Endothelial cell of umbilical vein (primary cell): ENCODE measurements at regions not wholly inside any gene's neighbourhood (a gene's known extent, or its start where the extent isn't known, plus 50 kb on each side); places are given as distances from the start of the nearest gene placed in this dataset.
A peak's percentile ranks its signal among the peaks of the same experiment; 100 is the strongest.

Source experiments
- BruUV-seq: library from RNA; stranded (reverse); fragments of 400-500 nt; replicated peaks from 2 replicates; lab custom pipeline; 2021; lab: Mats Ljungman, UMichigan
- CTCF ChIA-PET: fragments of 300-600, 350-600 bp; sonication (Branson Sonifier 250); formaldehyde crosslinking; loops from one replicate; lab custom pipeline; 2021; ENCODE audit warnings: antibody characterized with exemption, inconsistent platforms; lab: Charles Lee
- POLR2A ChIA-PET: fragments of 300-600, 350-600 bp; sonication (Branson Sonifier 250); formaldehyde crosslinking; loops from one replicate; lab custom pipeline; 2021; ENCODE audit warnings: antibody characterized with exemption, inconsistent platforms; lab: Charles Lee
- DNase-seq: peaks from one replicate; pipeline ENCODE4 v3.0.0-alpha.2; 2011; ENCODE audit warnings: low read depth, low spot score
- FAIRE-seq: peaks from 2 replicates; lab custom pipeline; 2011; peaks lifted over from hg19 to GRCh38; lab: Jason Lieb, UNC
- H2AFZ ChIP-seq: 2 replicates; pipeline ENCODE4 v1.6.0; 2012; ENCODE audit warnings: low read depth, low read length, control low read depth, inconsistent platforms
- H3K27ac ChIP-seq: 2 replicates; pipeline ENCODE4 v1.5.1; 2011; ENCODE audit warnings: low read depth, mild to moderate bottlenecking, control low read depth, low read length, moderate library complexity; ENCODE audit not compliant: insufficient read depth
- H3K27me3 ChIP-seq, 2 experiments: 2 replicates each; pipeline versions ENCODE4 v1.6.0 to v1.6.1; 2011; ENCODE audit warnings: low read length in 2 of 2, mixed read lengths in 1 of 2; ENCODE audit not compliant: control insufficient read depth in 2 of 2, insufficient read depth in 2 of 2
- H3K36me3 ChIP-seq, 2 experiments: 2 replicates in 1 of 2; 3 replicates in 1 of 2; pipeline ENCODE4 v1.5.1; 2011; ENCODE audit warnings: low read length in 2 of 2, mild to moderate bottlenecking in 1 of 2, moderate library complexity in 1 of 2; ENCODE audit not compliant: control insufficient read depth in 2 of 2, insufficient read depth in 2 of 2; ENCODE audit errors: extremely low read depth in 1 of 2
- H3K4me1 ChIP-seq: 3 replicates; pipeline ENCODE4 v1.5.1; 2011; ENCODE audit warnings: mild to moderate bottlenecking, low read length; ENCODE audit not compliant: control insufficient read depth, insufficient read depth; ENCODE audit errors: extremely low read depth
- H3K4me2 ChIP-seq: 2 replicates; pipeline ENCODE4 v1.6.1; 2011; ENCODE audit warnings: low read length, control low read depth, mixed read lengths; ENCODE audit not compliant: insufficient read depth
- H3K4me3 ChIP-seq, 3 experiments: fragments of 200-600 bp in 1 of 3; sonication (generic), shearing (Covaris generic) in 1 of 3; replicated peaks in 1 of 3; 2 replicates each; pipeline ENCODE4 v1.5.1; 2011 to 2016; ENCODE audit warnings: control low read depth in 3 of 3, low read length in 3 of 3, mild to moderate bottlenecking in 2 of 3, inconsistent platforms in 1 of 3, low read depth in 1 of 3, moderate library complexity in 1 of 3; ENCODE audit not compliant: insufficient read depth in 1 of 3
- H3K79me2 ChIP-seq: 2 replicates; pipeline ENCODE4 v1.6.0; 2012; ENCODE audit warnings: low read length, inconsistent platforms; ENCODE audit not compliant: control insufficient read depth, insufficient read depth
- H3K9ac ChIP-seq: replicated peaks from 2 replicates; pipeline ENCODE3; 2011; ENCODE audit warnings: low read length, control low read depth; ENCODE audit not compliant: insufficient read depth; ENCODE audit errors: extremely low read depth
- H3K9me1 ChIP-seq: replicated peaks from 3 replicates; pipeline ENCODE4 v1.6.0; 2011; ENCODE audit warnings: mild to moderate bottlenecking, low read length; ENCODE audit not compliant: control insufficient read depth, insufficient read depth; ENCODE audit errors: extremely low read depth
- H3K9me3 ChIP-seq: replicated peaks from 2 replicates; pipeline ENCODE4 v1.5.1; 2012; ENCODE audit warnings: low read length, inconsistent platforms; ENCODE audit not compliant: control insufficient read depth, insufficient read depth
- H4K20me1 ChIP-seq: replicated peaks from 2 replicates; pipeline ENCODE3; 2011; ENCODE audit warnings: mild to moderate bottlenecking, low read length; ENCODE audit not compliant: control insufficient read depth, insufficient read depth; ENCODE audit errors: extremely low read depth
- EZH2 ChIP-seq: IDR thresholded peaks from 2 replicates; pipeline ENCODE4 v1.6.1; 2012; ENCODE audit warnings: borderline replicate concordance, low read depth, mild to moderate bottlenecking, moderate library complexity, low read length, inconsistent platforms; ENCODE audit not compliant: severe bottlenecking
- FOS ChIP-seq: IDR thresholded peaks from 2 replicates; pipeline ENCODE4 v1.6.1; 2011; ENCODE audit warnings: mild to moderate bottlenecking, low read length, moderate library complexity, borderline replicate concordance; ENCODE audit not compliant: insufficient read depth
- GATA2 ChIP-seq: IDR thresholded peaks from 2 replicates; pipeline ENCODE4 v1.7.0; 2011; ENCODE audit warnings: low read depth, mild to moderate bottlenecking, moderate library complexity, mixed read lengths, low read length; ENCODE audit not compliant: insufficient read length, insufficient read depth
- JUN ChIP-seq: IDR thresholded peaks from 2 replicates; pipeline ENCODE4 v1.6.1; 2011; ENCODE audit warnings: borderline replicate concordance, low read depth; ENCODE audit not compliant: insufficient read length, insufficient read depth
- MYC ChIP-seq: IDR thresholded peaks from one replicate; pipeline ENCODE4 v1.6.1; 2011; ENCODE audit warnings: mild to moderate bottlenecking, low read depth, low read length
- POLR2A ChIP-seq: IDR thresholded peaks from 2 replicates; pipeline ENCODE4 v1.6.1; 2012; ENCODE audit warnings: low read depth, mild to moderate bottlenecking, control low read depth, low read length
- POLR2AphosphoS5 ChIP-seq: IDR thresholded peaks from 2 replicates; pipeline ENCODE4 v1.6.1; 2012; ENCODE audit warnings: low read depth, mild to moderate bottlenecking, control low read depth, low read length, moderate library complexity; ENCODE audit not compliant: insufficient read depth
- dilution Hi-C: fragments of 300-500 bp; cut with MboI; formaldehyde crosslinking; loops from one replicate; pipeline ENCODE4 v1.15.0; 2019; ENCODE audit warnings: low sequenced_read_pairs; ENCODE audit not compliant: extremely low pct_ligation_motif_present
- intact Hi-C: fragments of 100-400 bp; cut with micrococcal nuclease; formaldehyde crosslinking; loops from one replicate; pipeline ENCODE4 v1.10.0; 2022
- TF ChIP-seq, protein P1 (sequence below), 2 donors: IDR thresholded peaks; 1 replicate in 1 of 2; 2 replicates in 1 of 2; pipeline ENCODE4 v1.5.1; 2011; ENCODE audit warnings: low read length in 2 of 2, mild to moderate bottlenecking in 2 of 2, moderate library complexity in 2 of 2, control low read depth in 1 of 2, inconsistent platforms in 1 of 2, low read depth in 1 of 2; ENCODE audit not compliant: insufficient read depth in 1 of 2; ENCODE audit errors: extremely low read depth in 1 of 2

DNA sequence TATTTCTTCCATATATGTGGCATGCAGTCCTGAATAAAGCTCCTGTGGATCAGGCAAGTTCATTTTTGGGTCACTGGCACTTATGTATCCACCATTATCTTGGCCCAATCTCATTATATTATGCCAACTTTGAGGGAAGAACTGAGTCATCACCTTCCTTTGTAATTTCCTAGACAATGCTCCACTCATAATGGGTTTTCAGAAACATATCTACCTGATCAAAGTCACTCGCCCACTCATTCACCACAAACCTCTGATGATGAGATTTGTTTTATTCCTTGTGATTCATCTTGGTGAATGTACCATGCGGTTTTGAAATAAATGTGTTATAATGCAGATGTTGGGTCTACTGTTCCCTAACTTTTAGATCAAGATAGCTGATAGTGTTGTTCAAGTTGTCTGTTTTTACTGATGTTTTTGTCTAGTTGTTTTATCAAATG is 525.8 kb downstream of the KIF20B start:
- Histone ChIP-seq H4K20me1 (no peaks in the 10 kb centered on the region), H2AFZ (no peak overlapping the region), H3K9me1 (no peaks in the 10 kb centered on the region), H3K36me3 (no peaks in the 10 kb centered on the region), H3K4me1 (peaks cover 26% of the 10 kb centered on the region), H3K27me3 (no peaks in the 10 kb centered on the region), H3K9ac (no peak overlapping the region), H3K27ac (peak overlapping the region; percentile 66), H3K9me3 (no peaks in the 10 kb centered on the region), H3K79me2 (no peaks in the 10 kb centered on the region), H3K4me3 (no peak overlapping the region), H3K4me2 (no peak overlapping the region)
- BruUV-seq = no TSS peak
- FAIRE-seq (peak; percentile 77), DNase-seq (peak; percentile 88)
- intact Hi-C loops = loop anchor here (1.0 kb wide), 3 partner anchors 28 to 192 kb away; no protein-coding TSS in a partner anchor
- TF ChIP-seq, protein P1, sequence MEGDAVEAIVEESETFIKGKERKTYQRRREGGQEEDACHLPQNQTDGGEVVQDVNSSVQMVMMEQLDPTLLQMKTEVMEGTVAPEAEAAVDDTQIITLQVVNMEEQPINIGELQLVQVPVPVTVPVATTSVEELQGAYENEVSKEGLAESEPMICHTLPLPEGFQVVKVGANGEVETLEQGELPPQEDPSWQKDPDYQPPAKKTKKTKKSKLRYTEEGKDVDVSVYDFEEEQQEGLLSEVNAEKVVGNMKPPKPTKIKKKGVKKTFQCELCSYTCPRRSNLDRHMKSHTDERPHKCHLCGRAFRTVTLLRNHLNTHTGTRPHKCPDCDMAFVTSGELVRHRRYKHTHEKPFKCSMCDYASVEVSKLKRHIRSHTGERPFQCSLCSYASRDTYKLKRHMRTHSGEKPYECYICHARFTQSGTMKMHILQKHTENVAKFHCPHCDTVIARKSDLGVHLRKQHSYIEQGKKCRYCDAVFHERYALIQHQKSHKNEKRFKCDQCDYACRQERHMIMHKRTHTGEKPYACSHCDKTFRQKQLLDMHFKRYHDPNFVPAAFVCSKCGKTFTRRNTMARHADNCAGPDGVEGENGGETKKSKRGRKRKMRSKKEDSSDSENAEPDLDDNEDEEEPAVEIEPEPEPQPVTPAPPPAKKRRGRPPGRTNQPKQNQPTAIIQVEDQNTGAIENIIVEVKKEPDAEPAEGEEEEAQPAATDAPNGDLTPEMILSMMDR (IDR thresholded peaks at IDR 0.05; ENCODE audit: extremely low read depth in 1 of 2, insufficient read depth in 1 of 2, low read depth in 1 of 2, low read length in 2 of 2) = no peak
- TF ChIP-seq FOS (peak; percentile 95), GATA2 (peak; percentile 100), POLR2A (no peak), EZH2 (no peak), POLR2AphosphoS5 (peak; percentile 82), JUN (peak; percentile 89), MYC (no peak)
- dilution Hi-C loops = no loop called here
- CTCF ChIA-PET = interaction anchor here (0.7 to 2.3 kb wide), 5 partner anchors 19 to 560 kb away, joined by 3 to 5 read pairs (median 4); no protein-coding TSS in a partner anchor
- POLR2A ChIA-PET = no interaction called here
